ENCODE measurements at regions not wholly inside any gene's neighbourhood (a gene's known extent, or its start where the extent isn't known, plus 50 kb on each side); places are given as distances from the start of the nearest gene placed in this dataset.

GRCh38 chr10:28082316-28082715 lies 83.4 kb upstream of the ODAD2 start:
- TF ChIP-seq CTCF (conservative IDR thresholded peaks at IDR 0.05 in 1 of 2, IDR thresholded peaks at IDR 0.05 in 1 of 2; ENCODE audit: low read depth in 1 of 2, low read length in 2 of 2), result no peak
- TF ChIP-seq EZH2 (IDR thresholded peaks at IDR 0.05; ENCODE audit: low read length, missing control alignments), result no peak
